Neuron (in vitro differentiated cells): ENCODE measurements at regions not wholly inside any gene's neighbourhood (a gene's known extent, or its start where the extent isn't known, plus 50 kb on each side); places are given as distances from the start of the nearest gene placed in this dataset.
"Not testable (repeated sequence)": the region's sequence is repeated elsewhere in the genome, so short reads cannot be mapped to it uniquely, and the experiment has no call there.

Experiments
- H2AFZ ChIP-seq: one replicate; pipeline ENCODE4 v1.6.1; 2013; ENCODE audit warnings: low read depth, mild to moderate bottlenecking, inconsistent platforms, low read length, moderate library complexity
- H3K27me3 ChIP-seq: one replicate; pipeline ENCODE4 v1.6.1; 2013; ENCODE audit warnings: low read length; ENCODE audit not compliant: insufficient read depth
- H3K36me3 ChIP-seq: one replicate; pipeline ENCODE4 v1.6.1; 2013; ENCODE audit warnings: low read length; ENCODE audit not compliant: insufficient read depth
- H3K4me1 ChIP-seq: one replicate; pipeline ENCODE4 v1.6.1; 2013; ENCODE audit warnings: low read length; ENCODE audit not compliant: insufficient read depth
- H3K4me3 ChIP-seq: 2 replicates; pipeline ENCODE4 v1.5.1; 2013; ENCODE audit warnings: mild to moderate bottlenecking, low read length, moderate library complexity
- H3K9me3 ChIP-seq: one replicate; pipeline ENCODE4 v1.6.1; 2013; ENCODE audit warnings: low read length

- H3K36me3 ChIP-seq, H3K4me1 ChIP-seq, H3K9me3 ChIP-seq, H3K27me3 ChIP-seq, H2AFZ ChIP-seq, H3K4me3 ChIP-seq: not testable (repeated sequence)
Measured at GRCh38 chr14:71807049-71807448, 125.2 kb upstream of the RGS6 start.

- H3K4me3 ChIP-seq, H3K36me3 ChIP-seq, H2AFZ ChIP-seq, H3K4me1 ChIP-seq, H3K9me3 ChIP-seq, H3K27me3 ChIP-seq: not testable (repeated sequence)
Measured at GRCh38 chr14:71810800-71811199, 121.4 kb upstream of the RGS6 start.

GRCh38 chr14:71812693-71813092, 119.5 kb upstream of the RGS6 start:
- Histone ChIP-seq H3K9me3 (no peaks in the 10 kb centered on the region), H2AFZ (no peak overlapping the region), H3K36me3 (no peaks in the 10 kb centered on the region), H3K4me3 (no peak overlapping the region), H3K27me3 (no peaks in the 10 kb centered on the region), H3K4me1 (no peaks in the 10 kb centered on the region)

- Histone ChIP-seq H2AFZ (no peak overlapping the region), H3K27me3 (no peaks in the 10 kb centered on the region), H3K36me3 (no peaks in the 10 kb centered on the region), H3K9me3 (no peaks in the 10 kb centered on the region), H3K4me1 (no peaks in the 10 kb centered on the region), H3K4me3 (no peak overlapping the region)
Measured at GRCh38 chr14:71815110-71815509, 117.1 kb upstream of the RGS6 start.

GRCh38 chr14:71824816-71825215, 107.4 kb upstream of the RGS6 start:
- Histone ChIP-seq H3K4me3 (no peak overlapping the region), H2AFZ (no peak overlapping the region), H3K27me3 (no peaks in the 10 kb centered on the region), H3K9me3 (no peaks in the 10 kb centered on the region), H3K4me1 (no peaks in the 10 kb centered on the region), H3K36me3 (no peaks in the 10 kb centered on the region)

- no peak overlapping the region for H3K4me3 ChIP-seq
- no peaks in the 10 kb centered on the region for H3K27me3 ChIP-seq
- H2AFZ ChIP-seq = no peak overlapping the region
- no peaks in the 10 kb centered on the region for H3K36me3 ChIP-seq
- no peaks in the 10 kb centered on the region for H3K4me1 ChIP-seq
- H3K9me3 ChIP-seq = peaks cover 3% of the 10 kb centered on the region
Measured at GRCh38 chr14:71833476-71833875, 98.8 kb upstream of the RGS6 start.

GRCh38 chr14:71834284-71835204, 97.7 kb upstream of the RGS6 start:
- no peak overlapping the region for H2AFZ ChIP-seq
- H3K4me3 ChIP-seq = no peak overlapping the region
- no peaks in the 10 kb centered on the region for H3K27me3 ChIP-seq
- H3K36me3 ChIP-seq = no peaks in the 10 kb centered on the region
- peaks cover 3% of the 10 kb centered on the region for H3K9me3 ChIP-seq
- no peaks in the 10 kb centered on the region for H3K4me1 ChIP-seq

GRCh38 chr14:71852181-71852580, 80.0 kb upstream of the RGS6 start:
- Histone ChIP-seq H2AFZ (peak overlapping the region; percentile 39), H3K27me3 (no peaks in the 10 kb centered on the region), H3K4me1 (peaks cover 11% of the 10 kb centered on the region), H3K36me3 (no peaks in the 10 kb centered on the region), H3K4me3 (no peak overlapping the region), H3K9me3 (no peaks in the 10 kb centered on the region)

GRCh38 chr14:71855399-71856036, 76.7 kb upstream of the RGS6 start:
- H3K4me3 ChIP-seq = no peak overlapping the region

GRCh38 chr14:71856199-71856919, 75.9 kb upstream of the RGS6 start:
- Histone ChIP-seq H2AFZ (peak overlapping the region; percentile 27), H3K4me3 (no peak overlapping the region), H3K27me3 (no peaks in the 10 kb centered on the region), H3K4me1 (peaks cover 8% of the 10 kb centered on the region), H3K9me3 (no peaks in the 10 kb centered on the region), H3K36me3 (no peaks in the 10 kb centered on the region)

More at GRCh38 chr14:71855399-71856036, 76.7 kb upstream of the RGS6 start:
- Histone ChIP-seq H3K36me3 (no peaks in the 10 kb centered on the region), H3K27me3 (no peaks in the 10 kb centered on the region), H3K4me1 (peaks cover 8% of the 10 kb centered on the region), H3K9me3 (no peaks in the 10 kb centered on the region), H2AFZ (no peak overlapping the region)

GRCh38 chr14:71863049-71863448, 69.2 kb upstream of the RGS6 start:
- H3K36me3 ChIP-seq = no peaks in the 10 kb centered on the region
- no peaks in the 10 kb centered on the region for H3K4me1 ChIP-seq
- no peaks in the 10 kb centered on the region for H3K9me3 ChIP-seq
- H3K4me3 ChIP-seq = no peak overlapping the region
- no peaks in the 10 kb centered on the region for H3K27me3 ChIP-seq
- H2AFZ ChIP-seq = no peak overlapping the region

- Histone ChIP-seq H3K9me3 (no peaks in the 10 kb centered on the region), H2AFZ (no peak overlapping the region)
Measured at GRCh38 chr14:71863766-71864165, 68.5 kb upstream of the RGS6 start.

More at GRCh38 chr14:71863766-71864165, 68.5 kb upstream of the RGS6 start:
- Histone ChIP-seq H3K4me3 (no peak overlapping the region), H3K4me1 (no peaks in the 10 kb centered on the region), H3K36me3 (no peaks in the 10 kb centered on the region), H3K27me3 (no peaks in the 10 kb centered on the region)
